Progenitor cell of endocrine pancreas (in vitro differentiated cells): ENCODE measurements at regions not wholly inside any gene's neighbourhood (a gene's known extent, or its start where the extent isn't known, plus 50 kb on each side); places are given as distances from the start of the nearest gene placed in this dataset.

Experiments used
- DNase-seq: peaks from one replicate; pipeline ENCODE4 v3.0.0; 2021; ENCODE audit warnings: low spot score; ENCODE audit not compliant: unreplicated experiment
- H3K27ac Mint-ChIP-seq: 2 replicates; pipeline ENCODE4 v1.8.0; 2021; ENCODE audit warnings: mild to moderate bottlenecking, moderate library complexity, mixed read lengths
- H3K27me3 Mint-ChIP-seq: 2 replicates; pipeline ENCODE4 v1.8.0; 2021; ENCODE audit warnings: mixed read lengths
- H3K36me3 Mint-ChIP-seq: 2 replicates; pipeline ENCODE4 v1.8.0; 2022; ENCODE audit warnings: mixed read lengths; ENCODE audit not compliant: insufficient read depth
- H3K4me1 Mint-ChIP-seq: 2 replicates; pipeline ENCODE4 v1.8.0; 2021; ENCODE audit warnings: low read depth, mixed read lengths
- H3K4me3 Mint-ChIP-seq: 2 replicates; pipeline ENCODE4 v1.8.0; 2021; ENCODE audit warnings: low read depth, mild to moderate bottlenecking, moderate library complexity, mixed read lengths
- H3K9me3 Mint-ChIP-seq: 2 replicates; pipeline ENCODE4 v1.8.0; 2021; ENCODE audit warnings: low read depth, mixed read lengths
- CTCF ChIP-seq: fragments of 200-600 bp; sonication (generic); IDR thresholded peaks from one replicate; pipeline ENCODE4 v1.5.0; 2021; ENCODE audit warnings: antibody characterized with exemption, mild to moderate bottlenecking; ENCODE audit not compliant: unreplicated experiment

GRCh38 chr20:60252866-60253265 is 294.6 kb downstream of the CDH26 start:
- H3K27me3 Mint-ChIP-seq = peaks cover 51% of the 10 kb centered on the region
- no peak for DNase-seq
- no peaks in the 10 kb centered on the region for H3K9me3 Mint-ChIP-seq
- H3K4me1 Mint-ChIP-seq = no peaks in the 10 kb centered on the region
- H3K27ac Mint-ChIP-seq = no peak overlapping the region
- no peak overlapping the region for H3K4me3 Mint-ChIP-seq
- no peak for TF ChIP-seq CTCF
- H3K36me3 Mint-ChIP-seq = no peaks in the 10 kb centered on the region

GRCh38 chr20:60253471-60253870 is 295.2 kb downstream of the CDH26 start:
- DNase-seq = no peak
- H3K27me3 Mint-ChIP-seq = peaks cover 49% of the 10 kb centered on the region
- peaks cover 5% of the 10 kb centered on the region for H3K4me1 Mint-ChIP-seq
- no peaks in the 10 kb centered on the region for H3K9me3 Mint-ChIP-seq
- no peak overlapping the region for H3K4me3 Mint-ChIP-seq
- no peak for TF ChIP-seq CTCF
- no peaks in the 10 kb centered on the region for H3K36me3 Mint-ChIP-seq
- no peak overlapping the region for H3K27ac Mint-ChIP-seq

GRCh38 chr20:60254901-60255411 is 296.7 kb downstream of the CDH26 start:
- no peak for TF ChIP-seq CTCF
- H3K27ac Mint-ChIP-seq = no peak overlapping the region
- H3K4me1 Mint-ChIP-seq = peaks cover 7% of the 10 kb centered on the region
- H3K9me3 Mint-ChIP-seq = no peaks in the 10 kb centered on the region
- no peak for DNase-seq
- peaks cover 45% of the 10 kb centered on the region for H3K27me3 Mint-ChIP-seq
- no peak overlapping the region for H3K4me3 Mint-ChIP-seq
- no peaks in the 10 kb centered on the region for H3K36me3 Mint-ChIP-seq

- DNase-seq = no peak
- H3K4me1 Mint-ChIP-seq = peaks cover 7% of the 10 kb centered on the region
These were observed 297.2 kb downstream of the CDH26 start for GRCh38 chr20:60255415-60255814.

GRCh38 chr20:60255866-60256265 is 297.6 kb downstream of the CDH26 start:
- no peak for DNase-seq
- H3K27me3 Mint-ChIP-seq = peaks cover 43% of the 10 kb centered on the region
- no peak for TF ChIP-seq CTCF
- H3K36me3 Mint-ChIP-seq = no peaks in the 10 kb centered on the region
- H3K9me3 Mint-ChIP-seq = no peaks in the 10 kb centered on the region
- no peak overlapping the region for H3K27ac Mint-ChIP-seq
- peaks cover 7% of the 10 kb centered on the region for H3K4me1 Mint-ChIP-seq
- H3K4me3 Mint-ChIP-seq = no peak overlapping the region

More at GRCh38 chr20:60255415-60255814, 297.2 kb downstream of the CDH26 start:
- Mint-ChIP-seq H3K4me3 (no peak overlapping the region), H3K27me3 (peaks cover 45% of the 10 kb centered on the region), H3K9me3 (no peaks in the 10 kb centered on the region), H3K36me3 (no peaks in the 10 kb centered on the region), H3K27ac (no peak overlapping the region)
- TF ChIP-seq CTCF = no peak
